PC-9 (cell line): ENCODE measurements at regions not wholly inside any gene's neighbourhood (a gene's known extent, or its start where the extent isn't known, plus 50 kb on each side); places are given as distances from the start of the nearest gene placed in this dataset.

Experiments used
- BruUV-seq: library from RNA; stranded (reverse); fragments of 400-500 nt; replicated peaks from 2 replicates; lab custom pipeline; 2021; lab: Mats Ljungman, UMichigan
- CTCF ChIA-PET: fragments of 300-600 bp; sonication (Branson Sonifier 250); formaldehyde crosslinking; loops from one replicate; lab custom pipeline; 2022; ENCODE audit warnings: antibody characterized with exemption; lab: Charles Lee
- POLR2A ChIA-PET: fragments of 300-600 bp; sonication (Branson Sonifier 250); formaldehyde crosslinking; loops from one replicate; lab custom pipeline; 2022; ENCODE audit warnings: antibody characterized with exemption; ENCODE audit not compliant: unreplicated experiment; lab: Charles Lee
- DNase-seq, 2 experiments: peaks; one replicate each; pipeline versions ENCODE4 v3.0.0 to v3.0.0-alpha.2; 2015 to 2022; ENCODE audit warnings: mixed read lengths in 1 of 2
- H2AFZ ChIP-seq: fragments of 200-600 bp; sonication (generic); 2 replicates; pipeline ENCODE4 v1.8.1; 2017; ENCODE audit warnings: antibody characterized with exemption
- H3F3A ChIP-seq: fragments of 200-600 bp; sonication (generic); 2 replicates; pipeline ENCODE4 v1.8.1; 2017; ENCODE audit warnings: antibody characterized with exemption, mild to moderate bottlenecking, low read depth; ENCODE audit not compliant: insufficient read depth
- H3K27ac ChIP-seq: fragments of 200-600 bp; sonication (generic); 2 replicates; pipeline ENCODE4 v1.6.1; 2016; ENCODE audit warnings: mixed run types
- H3K27me3 ChIP-seq: fragments of 200-600 bp; sonication (generic); 2 replicates; pipeline ENCODE4 v1.6.1; 2016; ENCODE audit warnings: low read depth, mixed run types; ENCODE audit not compliant: insufficient read depth
- H3K36me3 ChIP-seq: fragments of 200-600 bp; sonication (generic); 2 replicates; pipeline ENCODE4 v1.6.1; 2016; ENCODE audit warnings: low read depth, mixed run types
- H3K4me1 ChIP-seq: fragments of 200-600 bp; sonication (generic); replicated peaks from 2 replicates; pipeline ENCODE4 v1.6.1; 2016; ENCODE audit warnings: mixed run types; ENCODE audit not compliant: insufficient read depth
- H3K4me2 ChIP-seq: fragments of 200-600 bp; sonication (generic); 2 replicates; pipeline ENCODE4 v1.6.1; 2017; ENCODE audit warnings: mixed run types
- H3K4me3 ChIP-seq: fragments of 200-600 bp; sonication (generic); 2 replicates; pipeline ENCODE4 v1.6.1; 2016; ENCODE audit warnings: mixed run types
- H3K79me2 ChIP-seq: fragments of 200-600 bp; sonication (generic); 2 replicates; pipeline ENCODE4 v1.6.1; 2017; ENCODE audit warnings: low read depth, mixed run types
- H3K9me2 ChIP-seq: fragments of 200-600 bp; sonication (generic); 2 replicates; pipeline ENCODE4 v1.8.1; 2017; ENCODE audit warnings: mild to moderate bottlenecking; ENCODE audit not compliant: insufficient read depth
- H3K9me3 ChIP-seq: fragments of 200-600 bp; sonication (generic); 2 replicates; pipeline ENCODE4 v1.8.1; 2016; ENCODE audit warnings: low read depth; ENCODE audit not compliant: insufficient read depth
- H4K20me1 ChIP-seq: fragments of 200-600 bp; sonication (generic); 2 replicates; pipeline ENCODE4 v1.8.1; 2017; ENCODE audit not compliant: insufficient read depth
- EZH2 ChIP-seq: fragments of 200-600 bp; sonication (generic); IDR thresholded peaks from 2 replicates; pipeline ENCODE4 v1.8.0; 2017; ENCODE audit warnings: antibody characterized with exemption, low read depth
- intact Hi-C: fragments of 100-400 bp; cut with micrococcal nuclease; formaldehyde crosslinking; loops from one replicate; pipeline ENCODE4 v1.10.0; 2022; ENCODE audit not compliant: unreplicated experiment
- TF ChIP-seq, protein P1 (sequence below): fragments of 200-600 bp; sonication (generic); conservative IDR thresholded peaks from 2 replicates; pipeline ENCODE4 v1.6.1; 2017; ENCODE audit warnings: mixed run types, antibody characterized with exemption, mild to moderate bottlenecking, moderate library complexity

DNA sequence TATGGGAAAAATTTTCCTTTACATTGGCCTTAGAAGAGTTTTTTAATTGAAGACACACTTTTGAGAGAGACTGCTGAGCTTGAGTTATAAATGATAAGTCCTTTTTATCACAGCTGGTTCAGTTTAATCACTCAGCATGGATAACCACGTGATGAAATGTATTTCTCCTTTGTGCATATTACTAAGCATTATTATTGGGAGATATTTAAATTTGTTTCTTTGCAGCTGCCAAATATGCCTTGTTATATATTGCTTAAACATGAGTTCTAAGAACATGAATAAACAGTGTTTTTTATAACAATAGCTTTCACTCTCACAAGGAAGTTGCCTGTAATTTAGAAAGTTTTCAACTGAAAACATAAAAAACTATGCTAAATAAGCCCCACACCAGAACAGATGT lies 293.5 kb upstream of the LRFN5 start:
- ChIA-PET POLR2A (no interaction called here), CTCF (no interaction called here)
- TF ChIP-seq, protein P1, sequence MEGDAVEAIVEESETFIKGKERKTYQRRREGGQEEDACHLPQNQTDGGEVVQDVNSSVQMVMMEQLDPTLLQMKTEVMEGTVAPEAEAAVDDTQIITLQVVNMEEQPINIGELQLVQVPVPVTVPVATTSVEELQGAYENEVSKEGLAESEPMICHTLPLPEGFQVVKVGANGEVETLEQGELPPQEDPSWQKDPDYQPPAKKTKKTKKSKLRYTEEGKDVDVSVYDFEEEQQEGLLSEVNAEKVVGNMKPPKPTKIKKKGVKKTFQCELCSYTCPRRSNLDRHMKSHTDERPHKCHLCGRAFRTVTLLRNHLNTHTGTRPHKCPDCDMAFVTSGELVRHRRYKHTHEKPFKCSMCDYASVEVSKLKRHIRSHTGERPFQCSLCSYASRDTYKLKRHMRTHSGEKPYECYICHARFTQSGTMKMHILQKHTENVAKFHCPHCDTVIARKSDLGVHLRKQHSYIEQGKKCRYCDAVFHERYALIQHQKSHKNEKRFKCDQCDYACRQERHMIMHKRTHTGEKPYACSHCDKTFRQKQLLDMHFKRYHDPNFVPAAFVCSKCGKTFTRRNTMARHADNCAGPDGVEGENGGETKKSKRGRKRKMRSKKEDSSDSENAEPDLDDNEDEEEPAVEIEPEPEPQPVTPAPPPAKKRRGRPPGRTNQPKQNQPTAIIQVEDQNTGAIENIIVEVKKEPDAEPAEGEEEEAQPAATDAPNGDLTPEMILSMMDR = no peak
- TF ChIP-seq EZH2 = no peak
- no peaks in the 10 kb centered on the region for H4K20me1 ChIP-seq
- H3K27me3 ChIP-seq = no peaks in the 10 kb centered on the region
- H3K79me2 ChIP-seq = no peaks in the 10 kb centered on the region
- H3K36me3 ChIP-seq = no peaks in the 10 kb centered on the region
- no peaks in the 10 kb centered on the region for H3K9me3 ChIP-seq
- H3K4me2 ChIP-seq = no peak overlapping the region
- intact Hi-C loops = no loop called here
- no peak overlapping the region for H3K27ac ChIP-seq
- BruUV-seq = no TSS peak
- no peak overlapping the region for H3K4me3 ChIP-seq
- no peaks in the 10 kb centered on the region for H3K4me1 ChIP-seq
- no peak for DNase-seq
- no peak overlapping the region for H2AFZ ChIP-seq
- H3K9me2 ChIP-seq = no peaks in the 10 kb centered on the region
- no peaks in the 10 kb centered on the region for H3F3A ChIP-seq

DNA sequence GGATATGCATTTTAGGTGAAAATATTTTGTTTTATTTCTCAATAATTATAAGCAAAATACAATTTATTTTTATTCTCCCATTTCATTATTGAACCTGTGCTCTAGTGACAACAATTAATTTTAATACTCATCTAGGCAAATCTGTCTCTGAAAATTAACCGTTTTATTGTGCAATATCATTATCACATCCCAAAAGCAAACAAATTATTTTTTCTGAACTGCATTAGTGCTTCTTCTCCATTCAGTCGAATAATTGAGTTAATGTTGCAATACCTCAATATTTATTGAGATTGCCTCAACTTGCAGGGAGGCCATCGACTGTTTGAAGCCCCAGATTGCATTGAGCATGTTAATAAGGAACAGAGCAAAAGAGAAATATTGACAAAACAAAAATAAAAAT lies 303.2 kb upstream of the LRFN5 start:
- no TSS peak for BruUV-seq
- intact Hi-C loops = no loop called here

GRCh38 chr14:41302776-41303175 lies 303.9 kb upstream of the LRFN5 start:
- Histone ChIP-seq H4K20me1 (no peaks in the 10 kb centered on the region; the same call in 1 of the 2 replicates), H3K4me2 (no peak overlapping the region), H3K27me3 (no peaks in the 10 kb centered on the region), H3K36me3 (no peaks in the 10 kb centered on the region), H3K9me3 (no peaks in the 10 kb centered on the region), H3K9me2 (no peaks in the 10 kb centered on the region), H3K27ac (no peak overlapping the region), H2AFZ (no peak overlapping the region), H3K4me3 (no peak overlapping the region), H3K4me1 (no peaks in the 10 kb centered on the region), H3K79me2 (no peaks in the 10 kb centered on the region), H3F3A (no peaks in the 10 kb centered on the region)
- POLR2A ChIA-PET = no interaction called here
- BruUV-seq = no TSS peak
- no peak for DNase-seq
- no peak for TF ChIP-seq EZH2
- TF ChIP-seq, protein P1 = no peak
- intact Hi-C loops = no loop called here
- CTCF ChIA-PET = no interaction called here

More for the DNA sequence above, 303.2 kb upstream of the LRFN5 start:
- no peak overlapping the region for H3K27ac ChIP-seq
- no peaks in the 10 kb centered on the region for H3K9me3 ChIP-seq
- H3K4me2 ChIP-seq = no peak overlapping the region
- no peak overlapping the region for H3K4me3 ChIP-seq
- no peaks in the 10 kb centered on the region for H3K4me1 ChIP-seq
- no peaks in the 10 kb centered on the region for H3F3A ChIP-seq
- ChIA-PET POLR2A (no interaction called here), CTCF (no interaction called here)
- no peaks in the 10 kb centered on the region for H3K9me2 ChIP-seq
- H3K79me2 ChIP-seq = no peaks in the 10 kb centered on the region
- DNase-seq = no peak
- H2AFZ ChIP-seq = no peak overlapping the region
- H3K36me3 ChIP-seq = no peaks in the 10 kb centered on the region
- no peaks in the 10 kb centered on the region for H3K27me3 ChIP-seq
- no peak for TF ChIP-seq EZH2
- TF ChIP-seq, protein P1 = no peak
- no peaks in the 10 kb centered on the region; the same call in 1 of the 2 replicates for H4K20me1 ChIP-seq
